HG02870 (cell line): ENCODE measurements at regions not wholly inside any gene's neighbourhood (a gene's known extent, or its start where the extent isn't known, plus 50 kb on each side); places are given as distances from the start of the nearest gene placed in this dataset.

Experiments
- ATAC-seq: cut with Tn5 transposase; IDR thresholded peaks from one replicate; pipeline ENCODE4 v1.9.1; 2021; ENCODE audit warnings: mild to moderate bottlenecking, moderate library complexity; ENCODE audit not compliant: unreplicated experiment

DNA sequence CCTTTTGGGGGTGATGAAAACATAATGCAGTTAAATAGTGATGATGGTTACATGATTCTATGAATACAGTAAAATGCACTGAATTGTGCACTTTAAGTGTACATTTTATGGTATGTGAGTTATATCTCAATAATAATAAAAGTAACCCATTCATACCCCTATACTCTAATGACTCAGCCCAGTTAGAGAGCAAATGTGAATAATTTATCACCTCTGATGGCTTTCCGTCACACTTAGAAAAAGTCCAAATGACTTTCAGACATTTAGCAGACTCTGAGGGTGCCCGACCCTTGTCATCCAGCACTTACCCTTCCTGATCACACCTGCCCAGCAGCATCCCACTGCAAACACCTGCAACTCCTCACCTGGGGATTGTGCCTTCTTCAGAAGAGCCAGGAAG is 148.1 kb upstream of the MAF start:
- no peak for ATAC-seq

DNA sequence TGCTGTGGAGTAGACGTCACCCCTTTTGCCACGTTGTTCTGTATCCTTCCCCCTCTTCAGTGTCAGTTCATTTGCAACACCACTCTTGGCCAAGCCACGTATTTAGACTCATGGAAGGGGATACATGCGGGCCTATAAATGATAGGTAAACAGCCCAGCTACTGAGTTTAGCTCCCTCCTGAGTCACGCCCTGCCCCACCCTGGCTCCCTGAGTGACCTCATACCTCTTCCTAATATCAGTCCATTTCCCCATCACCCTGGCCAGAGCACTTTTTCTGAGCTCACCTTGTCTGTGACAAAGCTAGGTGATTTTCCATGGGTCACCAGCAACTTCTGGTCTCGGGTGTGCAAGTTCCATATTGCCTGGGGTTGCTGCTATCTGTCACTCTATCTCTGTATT is 147.2 kb upstream of the MAF start:
- ATAC-seq: no peak

DNA sequence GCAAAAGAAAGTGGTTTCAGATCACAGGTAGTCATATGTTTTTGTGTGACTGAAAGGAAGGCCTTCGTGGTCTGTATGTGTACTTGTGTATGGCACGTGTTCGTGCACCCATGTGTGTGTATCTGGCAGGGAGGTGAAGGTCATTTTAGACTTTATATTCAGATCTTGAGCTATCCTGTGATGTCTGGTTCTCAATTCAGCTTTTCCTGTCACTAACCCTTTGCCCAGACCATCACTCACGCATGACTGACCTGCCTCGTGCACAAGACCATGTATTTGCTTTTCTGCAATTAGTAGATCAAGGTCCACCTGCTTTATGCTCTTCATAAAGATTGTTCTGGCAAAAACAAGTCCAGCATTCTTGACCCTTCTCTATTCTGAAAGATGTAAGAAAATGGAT is 139.7 kb upstream of the MAF start:
- ATAC-seq: no peak

DNA sequence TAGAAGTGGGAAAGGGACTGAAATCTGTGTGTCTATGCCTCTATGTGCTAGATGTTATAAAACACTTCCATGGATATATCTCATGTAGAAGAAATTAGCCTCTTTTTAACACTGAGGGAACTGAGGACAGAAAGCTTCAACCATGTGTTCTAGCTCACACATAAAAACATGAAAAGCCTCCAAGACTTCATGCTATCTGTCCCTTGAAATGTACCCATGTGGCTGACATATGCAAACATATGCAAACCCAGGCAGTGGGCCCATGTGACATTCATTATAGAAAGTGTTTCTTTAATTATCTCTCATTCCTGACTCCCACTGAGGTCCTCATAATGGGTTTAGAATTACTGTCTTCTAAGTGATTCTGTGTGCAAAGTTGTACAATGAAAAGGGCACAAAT is 134.7 kb upstream of the MAF start:
- no peak for ATAC-seq

DNA sequence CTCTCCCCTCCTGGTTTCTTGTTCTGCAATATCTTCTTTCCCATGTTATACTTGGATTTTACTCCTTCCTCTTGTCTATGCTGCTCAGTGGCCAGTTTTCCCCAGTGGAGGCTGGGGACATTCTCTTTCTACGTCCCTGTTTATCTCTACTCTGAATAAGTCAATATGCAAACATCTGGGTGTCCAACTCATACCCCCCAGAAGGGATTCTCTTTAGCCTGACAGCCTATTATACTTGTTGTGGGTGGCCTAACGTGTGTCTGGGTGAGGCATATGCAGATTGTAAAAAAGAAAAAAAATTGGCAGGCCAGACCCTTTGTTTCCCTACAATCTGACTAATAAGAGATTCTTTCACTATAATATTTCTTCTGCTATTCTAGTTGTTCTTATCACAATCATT is 134.2 kb upstream of the MAF start:
- ATAC-seq: no peak

DNA sequence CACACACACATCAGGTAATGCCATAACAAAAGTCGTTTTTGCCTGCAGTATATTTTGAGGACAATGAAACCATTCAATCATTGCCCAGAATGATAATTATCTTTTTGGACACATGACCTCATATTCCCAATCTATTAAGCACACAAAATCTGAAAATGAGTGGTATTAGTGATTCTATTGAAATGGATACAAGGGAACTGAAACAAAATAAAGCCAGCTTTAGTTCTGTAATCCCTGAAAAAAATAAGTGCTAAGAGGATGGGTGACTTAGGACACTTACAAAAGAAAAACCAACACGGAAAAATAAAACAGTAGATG is 128.3 kb upstream of the MAF start:
- no peak for ATAC-seq

DNA sequence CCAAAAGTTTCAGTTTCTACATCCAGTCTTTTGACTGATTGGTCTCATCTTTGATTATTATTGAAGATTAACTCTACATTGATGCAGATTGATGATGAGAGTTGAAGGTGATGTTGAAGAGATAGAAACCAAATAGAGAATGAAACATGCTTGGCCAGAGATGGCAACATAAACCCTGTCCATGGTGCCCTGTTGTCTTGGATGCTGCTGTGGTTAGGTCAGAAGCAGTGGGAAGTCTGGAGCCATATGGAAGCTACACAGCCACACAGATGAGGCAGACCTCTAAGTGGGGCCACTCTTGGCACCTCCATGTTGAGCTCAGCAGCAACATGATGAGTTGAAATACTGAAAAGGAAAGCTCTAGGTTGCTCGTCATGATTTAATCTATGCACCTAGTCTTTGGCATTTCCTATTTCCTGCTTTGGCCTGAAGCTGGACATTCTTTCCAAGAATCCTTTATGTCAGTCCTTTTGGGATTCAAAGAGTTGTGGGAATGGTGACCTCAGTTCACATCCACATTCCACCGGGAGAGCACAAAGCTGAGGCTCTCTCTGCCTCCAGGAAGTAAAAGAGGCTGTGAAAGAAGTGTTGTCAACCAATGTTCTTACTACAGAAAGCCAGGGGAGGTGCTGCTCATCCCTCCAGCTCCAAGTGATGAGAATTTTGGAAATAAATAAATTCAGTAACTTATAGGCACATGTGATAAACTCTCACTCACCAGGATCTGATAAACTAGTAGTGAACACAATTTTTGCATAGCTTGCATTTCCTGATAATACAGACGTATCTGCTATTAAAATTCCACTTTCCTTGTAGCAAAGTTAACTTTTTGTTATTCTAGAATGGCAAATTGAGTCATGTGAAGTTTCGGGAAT is 127.7 kb upstream of the MAF start:
- ATAC-seq: no peak

DNA sequence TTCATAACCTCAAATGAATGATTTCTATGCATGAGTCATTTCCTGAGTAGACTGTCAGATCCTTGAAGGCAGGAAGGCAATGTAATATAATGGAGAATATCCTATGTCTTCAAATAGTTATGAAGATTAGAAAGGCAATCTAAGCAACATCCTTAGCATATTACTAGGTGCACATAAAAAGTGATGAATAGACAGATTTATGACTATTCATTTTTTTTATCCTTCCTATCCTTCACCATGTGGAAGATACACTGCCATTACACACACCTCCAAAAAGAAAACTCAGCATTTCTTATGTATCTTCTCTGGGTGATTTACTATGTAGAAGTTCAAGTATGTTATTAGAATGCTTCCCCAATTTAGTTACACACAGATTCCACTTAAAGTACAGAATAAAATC is 126.4 kb upstream of the MAF start:
- ATAC-seq: no peak

DNA sequence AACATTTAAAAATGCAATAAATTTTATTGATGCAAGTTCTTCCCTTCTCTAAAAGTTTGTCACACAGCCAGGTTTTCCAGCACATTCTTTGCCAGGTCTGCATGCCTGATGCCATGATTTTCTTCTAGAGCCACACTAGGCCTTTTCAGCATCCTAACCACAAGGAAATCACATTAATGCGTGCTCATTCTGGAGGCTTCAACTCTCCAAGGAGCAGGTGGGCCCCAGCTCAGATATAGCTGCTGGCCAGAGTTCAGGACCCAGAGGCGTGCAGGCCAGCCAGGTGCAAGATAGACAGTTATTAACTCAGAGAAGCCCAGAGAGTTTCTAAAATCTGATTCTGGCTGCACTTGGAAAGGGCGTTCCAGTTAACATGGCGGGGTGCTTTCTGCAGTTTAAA is 124.5 kb upstream of the MAF start:
- ATAC-seq: no peak

DNA sequence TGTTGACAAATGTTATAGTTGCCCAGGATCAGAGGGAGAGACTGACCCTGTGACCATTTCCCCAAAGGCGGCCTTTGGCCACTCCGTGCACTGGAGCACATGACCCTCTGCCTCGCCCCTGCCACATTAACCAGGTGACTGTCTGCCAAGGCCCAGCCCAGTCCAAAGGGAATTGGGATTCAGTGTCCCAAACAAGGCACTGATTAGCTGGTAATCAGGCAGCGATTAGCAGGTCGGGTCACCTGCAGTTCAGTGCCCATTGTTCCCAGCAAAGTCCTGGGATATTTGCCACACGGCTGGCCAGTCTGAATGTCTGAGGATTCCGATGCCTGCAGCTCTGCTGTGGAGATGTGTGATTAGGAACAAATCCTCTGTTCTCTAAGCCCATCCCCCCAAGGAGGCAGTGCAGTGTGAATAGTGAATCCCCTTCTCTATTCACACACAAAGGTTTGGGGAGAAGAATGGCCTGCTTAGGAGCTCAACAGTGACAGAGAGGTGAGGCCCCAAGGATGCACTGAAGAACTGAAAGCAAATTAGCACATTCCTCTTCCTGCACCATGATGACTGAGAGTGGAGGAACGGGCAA is 123.1 kb upstream of the MAF start:
- no peak for ATAC-seq

DNA sequence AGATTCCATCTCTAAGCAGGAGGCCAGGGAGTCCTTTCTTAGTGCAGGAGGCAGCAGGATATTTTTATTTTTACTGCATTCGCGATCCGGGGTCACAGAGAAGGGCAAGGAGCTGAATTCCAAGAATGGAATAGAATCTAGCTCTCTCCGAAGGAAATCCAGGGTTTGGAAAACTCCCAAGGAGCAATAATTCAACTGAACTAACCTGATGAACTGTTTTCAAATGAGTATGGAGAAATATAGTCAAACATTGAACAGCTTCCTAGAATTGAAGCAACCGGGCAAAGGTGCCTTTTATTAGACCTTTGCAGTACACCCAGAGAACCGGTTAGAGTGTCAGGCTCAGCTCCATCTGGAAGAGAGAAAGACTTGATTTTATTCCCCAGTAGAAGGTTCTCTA is 120.7 kb upstream of the MAF start:
- ATAC-seq: no peak

DNA sequence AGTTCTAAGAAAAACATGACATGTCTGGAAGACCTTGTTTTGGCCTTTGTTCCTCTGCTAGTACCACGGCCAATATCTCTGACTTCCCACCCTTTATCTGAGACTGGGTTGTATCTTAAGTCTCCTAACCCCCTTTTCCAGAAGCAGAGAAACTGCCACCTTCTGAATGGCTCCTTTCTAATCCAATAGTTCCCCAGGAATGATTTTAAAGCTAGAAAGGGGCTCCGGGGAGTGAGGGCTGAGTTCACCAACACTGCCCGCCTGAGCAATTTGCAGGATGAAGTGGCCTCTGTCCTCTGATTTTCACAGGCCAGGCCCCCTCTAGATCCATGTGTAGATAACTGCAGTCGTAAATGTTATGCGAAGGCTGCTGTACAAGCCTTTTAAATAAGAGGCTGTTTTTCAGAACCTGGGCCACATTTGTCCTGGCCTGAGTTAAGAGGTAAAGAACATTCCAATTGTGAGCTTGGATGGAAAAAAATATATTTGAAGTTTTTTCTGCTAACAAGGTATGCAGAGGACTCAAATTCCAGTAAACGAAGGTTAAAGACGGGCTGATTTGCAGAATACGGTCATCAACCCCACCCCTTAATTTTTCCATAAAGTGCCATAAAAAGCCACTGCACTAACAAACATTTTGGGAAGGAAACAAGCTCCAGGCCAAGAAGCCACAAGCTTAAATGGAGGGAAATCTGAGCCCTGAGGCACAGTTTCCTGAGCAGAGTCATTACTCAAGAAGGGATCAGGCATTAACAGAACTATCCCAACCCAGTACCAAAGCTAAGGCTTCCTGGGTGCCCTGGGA is 117.0 kb upstream of the MAF start:
- ATAC-seq: no peak

DNA sequence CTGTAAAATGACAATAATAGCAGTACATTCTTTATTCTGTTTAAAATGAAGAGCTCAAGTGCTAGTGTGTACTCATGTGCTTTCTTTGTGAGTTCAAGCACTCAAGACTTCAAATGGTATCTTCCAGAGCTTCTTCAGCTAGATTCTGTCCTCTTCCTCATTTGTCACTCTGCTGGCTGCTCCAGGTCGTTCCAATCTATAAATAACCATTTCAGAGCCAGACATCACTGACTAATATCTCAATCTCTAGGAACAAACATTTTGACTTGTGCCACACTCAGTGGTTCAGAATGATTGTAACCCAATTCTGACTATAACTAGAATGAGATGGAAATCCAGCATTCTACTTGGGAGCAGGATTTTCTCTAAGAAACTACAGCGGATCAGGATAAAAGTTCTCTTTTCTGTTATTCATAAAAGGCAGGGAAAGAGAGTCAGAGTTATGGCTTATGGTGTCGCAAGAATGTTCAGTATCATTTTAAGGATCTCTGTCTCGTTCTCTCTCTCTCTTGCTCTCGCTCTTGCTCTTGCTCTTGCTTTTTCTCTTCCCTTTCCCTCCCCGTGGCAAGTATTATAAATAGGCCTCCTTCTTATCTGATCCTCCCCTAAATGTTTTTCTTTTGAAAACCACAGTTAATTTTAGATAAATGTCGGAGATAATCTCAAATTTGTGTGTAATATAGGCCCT is 116.3 kb upstream of the MAF start:
- ATAC-seq: no peak

DNA sequence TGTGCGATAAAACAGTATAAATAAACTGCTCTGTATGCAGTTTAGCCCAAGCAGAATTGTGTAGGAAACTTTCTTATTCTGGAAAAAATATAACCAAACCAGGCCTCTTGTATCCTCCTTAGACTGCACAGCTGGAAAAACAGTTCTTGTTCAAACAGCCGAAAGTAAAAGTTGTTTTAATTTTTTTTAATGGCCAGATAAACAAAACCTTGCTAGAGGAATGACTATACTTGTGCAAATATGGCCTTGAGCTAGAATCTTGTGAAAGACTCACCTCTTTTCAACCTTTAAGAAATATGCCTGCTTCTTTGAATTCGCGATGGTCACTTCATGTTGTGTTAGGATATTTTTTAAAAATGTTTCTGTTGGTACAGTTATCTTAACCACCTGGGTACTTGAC is 114.5 kb upstream of the MAF start:
- no peak for ATAC-seq

DNA sequence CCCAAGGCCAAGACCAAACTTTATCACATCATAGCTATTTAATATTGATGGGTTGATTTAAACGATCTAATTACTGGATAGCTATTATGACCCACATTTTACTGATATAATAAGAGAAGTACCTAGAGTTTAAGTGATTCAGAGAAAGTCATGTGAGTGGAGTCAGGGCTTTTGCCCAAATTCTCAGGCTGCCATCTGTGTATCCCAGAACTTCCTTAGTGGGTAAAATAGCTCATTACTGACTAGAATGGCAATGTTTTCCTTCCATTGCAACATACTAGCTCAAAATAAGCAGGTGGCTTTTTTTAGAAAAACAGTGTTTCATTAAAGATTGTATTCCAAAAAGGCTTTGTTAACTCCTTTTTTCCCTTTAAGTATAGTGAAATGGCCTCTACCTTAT is 113.9 kb upstream of the MAF start:
- no peak for ATAC-seq

DNA sequence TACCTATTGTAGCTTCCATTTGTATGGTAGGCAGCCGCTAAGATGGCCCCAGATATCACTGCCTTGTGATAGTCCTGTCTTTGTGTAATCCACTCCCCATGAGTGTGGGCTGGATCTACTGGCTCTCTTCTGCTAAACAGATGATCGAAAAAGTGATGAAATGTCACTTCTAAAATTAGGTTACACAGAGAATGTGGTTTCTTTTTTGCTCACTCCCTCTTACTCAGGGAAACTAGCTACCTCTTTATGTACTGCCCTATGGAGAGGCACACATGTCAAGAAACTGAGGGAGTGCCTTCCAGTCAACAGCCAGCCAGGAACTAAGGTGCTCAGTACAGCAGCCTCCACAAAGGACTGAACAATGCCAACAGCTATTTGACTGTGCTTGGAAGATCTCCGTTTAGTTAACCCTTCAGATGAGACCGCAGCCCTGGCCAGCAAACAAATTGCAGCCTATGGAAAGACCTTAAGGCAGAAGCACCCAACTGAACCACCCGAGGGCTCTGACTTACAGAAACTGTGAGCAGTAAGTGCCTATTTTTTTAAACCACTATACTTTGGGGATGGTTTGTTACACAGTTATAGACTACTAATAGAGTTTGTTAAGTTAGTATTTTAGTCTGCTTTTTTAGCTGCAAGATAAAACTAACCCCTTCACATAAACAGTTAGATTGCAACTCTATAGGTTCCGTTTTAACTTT is 113.2 kb upstream of the MAF start:
- no peak for ATAC-seq

DNA sequence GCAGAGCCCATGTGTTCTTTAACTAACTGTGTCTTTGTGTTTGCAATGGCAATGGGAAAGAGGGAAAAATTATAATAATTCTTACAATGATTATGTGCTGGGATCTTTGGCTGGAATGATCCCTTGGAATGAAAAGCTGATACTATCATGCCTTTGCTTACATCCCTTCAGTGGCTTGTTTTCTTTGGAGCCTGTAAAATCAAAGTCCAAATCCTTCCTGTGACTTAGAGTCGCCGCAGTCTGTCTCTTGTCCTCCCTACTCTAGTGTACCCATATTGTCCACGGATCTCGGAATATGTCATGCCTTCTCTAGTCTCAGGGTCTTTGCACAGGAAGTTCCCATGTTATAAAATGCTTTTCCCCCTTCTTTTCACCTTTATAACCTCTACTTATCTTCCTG is 111.7 kb upstream of the MAF start:
- ATAC-seq: no peak

DNA sequence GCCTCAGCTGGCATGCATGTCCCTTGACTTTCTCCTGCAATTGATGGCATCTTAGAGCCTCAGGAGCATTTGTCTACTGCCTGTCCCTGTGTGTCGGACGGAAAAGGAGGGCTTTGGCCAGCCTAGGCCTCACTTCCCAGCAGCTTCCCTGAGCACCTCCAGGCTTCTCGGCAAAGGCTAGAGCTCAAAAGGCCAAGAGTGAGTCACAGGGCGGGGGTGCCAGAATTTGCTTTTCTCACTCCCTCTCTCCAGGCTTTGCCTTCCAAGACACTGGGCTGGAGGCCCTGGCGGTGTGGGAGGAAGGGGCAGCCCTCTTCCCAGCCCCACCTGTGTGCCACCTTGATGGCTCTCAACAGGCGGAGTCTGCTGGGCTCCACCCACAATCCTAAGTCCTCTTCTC is 107.3 kb upstream of the MAF start:
- ATAC-seq: no peak

DNA sequence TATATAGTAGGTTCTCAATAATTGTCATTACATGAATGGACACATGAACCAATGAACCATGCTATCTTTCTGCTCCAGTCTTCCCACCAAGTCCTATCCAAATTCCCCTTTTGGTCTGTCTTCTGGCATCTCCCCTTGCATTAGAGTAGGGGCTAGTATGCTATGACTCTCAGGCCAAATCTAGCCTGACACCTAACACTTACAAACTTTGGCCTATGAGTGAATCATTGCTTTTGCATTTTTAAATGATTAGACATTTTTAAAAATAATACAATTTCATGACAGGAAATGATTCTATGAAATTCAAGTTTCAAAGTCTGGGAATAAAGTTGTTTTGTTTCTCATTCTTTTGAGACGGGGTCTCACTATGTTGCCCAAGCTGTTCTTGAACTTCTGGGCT is 102.5 kb upstream of the MAF start:
- ATAC-seq: no peak

DNA sequence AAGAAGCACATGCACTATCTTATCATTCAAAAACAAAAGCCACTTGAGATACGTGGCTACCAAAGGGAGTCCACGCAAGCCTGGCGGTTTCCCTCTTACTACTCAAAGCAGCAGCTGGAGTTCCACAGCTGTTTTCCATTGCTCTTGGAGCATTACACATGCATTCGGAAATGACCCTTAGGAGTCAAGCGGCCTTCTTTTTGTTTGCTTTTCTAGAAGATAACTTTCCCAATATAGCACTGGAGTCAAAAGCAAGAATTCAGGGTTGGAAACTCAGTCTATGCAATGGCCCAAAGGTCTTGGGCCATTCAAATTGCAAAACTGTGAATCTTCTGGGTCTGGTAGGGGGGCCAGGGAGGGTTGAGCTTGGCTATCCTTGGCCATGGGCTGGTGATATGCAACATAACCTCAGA is 97.8 kb upstream of the MAF start:
- no peak for ATAC-seq

DNA sequence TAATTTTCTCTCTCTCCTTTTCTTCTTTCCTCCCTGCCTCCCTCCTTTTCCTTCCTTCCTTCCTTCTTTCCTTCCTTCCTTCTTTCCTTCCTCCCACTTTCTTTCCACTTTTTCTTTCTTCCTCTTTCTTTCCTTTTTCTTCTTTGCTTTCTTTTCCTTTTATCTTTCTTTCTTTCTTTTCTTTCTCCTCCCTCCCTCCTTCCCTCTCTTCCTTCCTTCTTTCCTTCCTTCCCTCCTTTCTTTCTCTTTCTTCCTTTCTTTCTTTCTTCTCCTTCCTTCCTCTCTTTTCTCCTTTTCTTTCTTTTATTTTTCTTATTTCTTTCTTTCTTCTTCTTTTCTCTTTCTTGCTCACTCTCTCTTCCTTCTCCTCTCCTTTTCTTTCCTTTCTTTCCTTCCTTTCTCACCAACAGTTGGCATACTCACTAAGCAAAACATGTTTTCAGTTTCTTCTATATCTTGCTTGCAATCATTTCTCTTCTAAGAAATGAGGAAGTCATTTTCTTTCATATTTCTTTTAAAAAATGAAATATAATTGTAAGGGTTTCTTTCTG is 97.1 kb upstream of the MAF start:
- no peak for ATAC-seq
